ENCODE measurements at regions not wholly inside any gene's neighbourhood (a gene's known extent, or its start where the extent isn't known, plus 50 kb on each side); places are given as distances from the start of the nearest gene placed in this dataset.

DNA sequence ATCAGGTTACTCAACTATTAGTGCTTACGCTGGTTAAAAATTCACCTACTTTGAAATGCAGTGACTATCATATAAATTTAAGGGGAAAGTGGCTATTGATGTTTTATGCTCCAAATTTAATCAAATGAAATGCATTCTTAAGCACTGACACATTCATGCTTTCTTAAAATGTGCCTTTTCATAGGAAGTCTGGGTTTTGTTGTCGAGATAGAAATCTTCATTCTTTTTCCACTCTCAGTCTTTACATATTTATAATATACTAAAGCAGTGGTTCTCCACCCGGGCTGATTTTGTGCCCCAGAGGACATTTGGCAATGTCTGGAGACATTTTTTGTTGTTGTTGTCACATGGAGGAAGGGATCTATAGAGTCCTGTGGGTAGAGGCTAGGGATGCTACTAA lies 167.9 kb downstream of the PAX3 start:
- DNase-seq, result no peak
- no peak for TF ChIP-seq POLR2A (IDR thresholded peaks at IDR 0.05)
- TF ChIP-seq, protein P1, sequence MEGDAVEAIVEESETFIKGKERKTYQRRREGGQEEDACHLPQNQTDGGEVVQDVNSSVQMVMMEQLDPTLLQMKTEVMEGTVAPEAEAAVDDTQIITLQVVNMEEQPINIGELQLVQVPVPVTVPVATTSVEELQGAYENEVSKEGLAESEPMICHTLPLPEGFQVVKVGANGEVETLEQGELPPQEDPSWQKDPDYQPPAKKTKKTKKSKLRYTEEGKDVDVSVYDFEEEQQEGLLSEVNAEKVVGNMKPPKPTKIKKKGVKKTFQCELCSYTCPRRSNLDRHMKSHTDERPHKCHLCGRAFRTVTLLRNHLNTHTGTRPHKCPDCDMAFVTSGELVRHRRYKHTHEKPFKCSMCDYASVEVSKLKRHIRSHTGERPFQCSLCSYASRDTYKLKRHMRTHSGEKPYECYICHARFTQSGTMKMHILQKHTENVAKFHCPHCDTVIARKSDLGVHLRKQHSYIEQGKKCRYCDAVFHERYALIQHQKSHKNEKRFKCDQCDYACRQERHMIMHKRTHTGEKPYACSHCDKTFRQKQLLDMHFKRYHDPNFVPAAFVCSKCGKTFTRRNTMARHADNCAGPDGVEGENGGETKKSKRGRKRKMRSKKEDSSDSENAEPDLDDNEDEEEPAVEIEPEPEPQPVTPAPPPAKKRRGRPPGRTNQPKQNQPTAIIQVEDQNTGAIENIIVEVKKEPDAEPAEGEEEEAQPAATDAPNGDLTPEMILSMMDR (IDR thresholded peaks at IDR 0.05), result no peak
- 43 to 62% methylated on average over 3 of the region's 3 CpGs for WGBS, 2 donors
- no peaks in the 10 kb centered on the region for H3K4me1 ChIP-seq
- intact Hi-C loops (cut with DNase I), result no loop called here
- no peaks in the 10 kb centered on the region for H3K27me3 ChIP-seq
- H3K4me3 ChIP-seq, result no peak overlapping the region
- no peak overlapping the region for H3K27ac ChIP-seq
- H3K36me3 ChIP-seq, result no peaks in the 10 kb centered on the region
- H3K9me3 ChIP-seq, result no peaks in the 10 kb centered on the region

DNA sequence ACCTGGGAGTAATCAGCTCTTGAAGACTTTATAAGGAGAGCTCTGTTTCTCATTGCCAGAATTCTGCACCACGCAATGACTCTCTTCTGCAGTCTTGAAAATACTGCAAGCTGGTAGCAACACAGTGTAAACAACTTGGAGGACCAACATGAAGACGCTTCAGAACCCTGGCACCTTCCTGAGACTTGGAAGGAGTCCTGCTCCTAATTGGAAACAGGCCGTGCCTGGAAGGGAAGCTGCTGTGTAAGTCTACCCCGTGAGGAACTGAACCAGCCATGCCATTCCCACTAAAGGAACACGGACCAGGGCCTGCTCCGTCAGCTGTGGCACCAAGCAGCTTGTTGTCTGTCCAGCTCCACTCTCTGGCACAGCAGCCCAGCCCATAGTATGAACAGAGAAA lies 171.1 kb downstream of the PAX3 start:
- Histone ChIP-seq H3K27ac (no peak overlapping the region), H3K9me3 (no peaks in the 10 kb centered on the region), H3K36me3 (no peaks in the 10 kb centered on the region), H3K4me1 (no peaks in the 10 kb centered on the region), H3K4me3 (no peak overlapping the region), H3K27me3 (no peaks in the 10 kb centered on the region)
- TF ChIP-seq, protein P1 (IDR thresholded peaks at IDR 0.05), result no peak
- no peak for TF ChIP-seq POLR2A (IDR thresholded peaks at IDR 0.05)
- 80 to 92% methylated on average over 1 to 4 of the region's 6 CpGs for WGBS, 2 donors
- intact Hi-C loops (cut with DNase I), result no loop called here
- DNase-seq, result no peak

DNA sequence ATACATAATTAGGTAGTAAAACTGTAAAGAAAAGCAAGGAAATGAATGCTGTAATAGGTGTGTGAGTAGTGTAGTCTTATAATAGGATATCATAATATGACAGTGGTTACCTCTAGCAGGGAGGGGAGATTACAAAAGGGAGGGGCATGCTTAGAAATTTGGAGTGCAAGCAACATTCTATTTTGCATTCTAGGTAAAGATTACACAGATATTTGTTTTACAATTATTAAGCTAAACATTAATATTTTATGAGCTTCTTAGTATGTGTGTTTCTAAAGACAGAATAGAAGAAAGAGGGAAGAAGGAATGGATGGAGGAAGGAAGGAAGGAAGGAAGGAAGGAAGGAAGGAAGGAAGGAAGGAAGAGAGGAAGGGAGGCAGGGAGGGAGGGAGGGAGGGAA lies 177.9 kb downstream of the PAX3 start:
- Histone ChIP-seq H3K9me3 (no peaks in the 10 kb centered on the region), H3K4me3 (no peak overlapping the region), H3K4me1 (no peaks in the 10 kb centered on the region), H3K27me3 (no peaks in the 10 kb centered on the region), H3K36me3 (no peaks in the 10 kb centered on the region), H3K27ac (no peak overlapping the region)
- intact Hi-C loops (cut with DNase I), result no loop called here
- TF ChIP-seq POLR2A (IDR thresholded peaks at IDR 0.05), result no peak
- TF ChIP-seq, protein P1 (IDR thresholded peaks at IDR 0.05), result no peak
- DNase-seq, result no peak

DNA sequence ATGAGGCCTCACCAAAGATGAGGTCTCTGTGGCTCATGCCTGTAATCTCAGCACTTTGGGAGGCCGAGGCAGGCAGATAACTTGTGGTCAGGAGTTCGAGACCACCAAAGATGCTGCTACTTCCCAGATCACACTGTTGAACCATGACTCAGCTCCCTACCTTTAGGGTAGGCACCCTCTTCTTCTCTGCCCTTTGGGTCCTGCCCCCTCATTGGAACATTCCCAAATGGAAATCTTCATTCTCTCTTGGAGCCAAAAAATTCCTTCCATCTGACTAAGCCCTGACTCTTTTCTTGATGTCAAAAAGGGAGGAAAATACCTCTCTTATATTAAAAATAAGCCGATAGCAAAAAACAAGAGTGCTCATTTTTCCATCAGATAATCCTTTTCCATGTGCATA lies 183.5 kb downstream of the PAX3 start:
- H3K4me3 ChIP-seq, result no peak overlapping the region
- 78 to 98% methylated on average over 3 of the region's 3 CpGs for WGBS, 2 donors
- H3K36me3 ChIP-seq, result no peaks in the 10 kb centered on the region
- no peaks in the 10 kb centered on the region for H3K9me3 ChIP-seq
- no peak overlapping the region for H3K27ac ChIP-seq
- H3K4me1 ChIP-seq, result no peaks in the 10 kb centered on the region
- intact Hi-C loops (cut with DNase I), result no loop called here
- TF ChIP-seq, protein P1 (IDR thresholded peaks at IDR 0.05), result no peak
- TF ChIP-seq POLR2A (IDR thresholded peaks at IDR 0.05), result no peak
- peaks cover 0 to 4% (median 0%) of the 10 kb centered on the region in 4 donors for H3K27me3 ChIP-seq
- no peak for DNase-seq

DNA sequence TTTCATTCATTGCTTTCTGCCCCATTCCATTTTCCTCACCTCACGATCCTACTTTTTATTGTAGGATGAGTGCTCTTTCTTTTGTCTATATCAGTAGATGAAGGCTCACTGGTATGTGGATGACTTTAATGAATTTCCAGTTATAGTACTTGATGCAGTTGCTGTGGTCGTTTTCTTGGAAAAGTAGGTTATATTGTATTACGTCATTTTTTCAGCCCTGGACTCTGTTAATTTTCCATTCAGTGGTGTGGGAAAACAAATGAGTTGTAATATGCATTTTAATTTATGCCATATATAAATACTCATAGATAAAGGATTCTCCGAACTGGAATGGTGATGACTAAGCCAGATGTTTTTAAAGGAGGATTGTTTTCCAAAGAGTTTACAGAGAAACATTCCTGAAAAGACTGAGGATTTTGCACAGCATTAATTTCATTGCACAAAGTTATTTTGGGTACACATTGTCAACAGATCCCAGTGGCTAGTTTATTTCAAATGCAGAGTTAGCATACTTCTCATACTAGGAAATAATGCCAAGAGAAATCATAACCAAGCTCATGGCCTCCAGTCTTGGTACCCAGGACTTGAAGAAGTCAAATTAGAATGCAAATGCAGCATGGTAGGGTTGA lies 189.7 kb downstream of the PAX3 start:
- no peaks in the 10 kb centered on the region for H3K36me3 ChIP-seq
- no peak overlapping the region for H3K4me3 ChIP-seq
- 62 to 69% methylated on average over 4 of the region's 4 CpGs for WGBS, 2 donors
- TF ChIP-seq, protein P1 (IDR thresholded peaks at IDR 0.05), result no peak
- TF ChIP-seq POLR2A (IDR thresholded peaks at IDR 0.05), result no peak
- no peaks in the 10 kb centered on the region for H3K9me3 ChIP-seq
- H3K4me1 ChIP-seq, result no peaks in the 10 kb centered on the region
- H3K27ac ChIP-seq, result no peak overlapping the region
- DNase-seq, result no peak
- intact Hi-C loops (cut with DNase I), result no loop called here
- H3K27me3 ChIP-seq, result peaks cover 0 to 4% (median 0%) of the 10 kb centered on the region in 4 donors
